GM12874 (cell line): ENCODE measurements at regions not wholly inside any gene's neighbourhood (a gene's known extent, or its start where the extent isn't known, plus 50 kb on each side); places are given as distances from the start of the nearest gene placed in this dataset.

Source experiments
- TF ChIP-seq, protein P1 (sequence below): IDR thresholded peaks from 2 replicates; pipeline ENCODE4 v1.5.1; 2011; ENCODE audit warnings: low read depth, mild to moderate bottlenecking, control low read depth, low read length, moderate library complexity; ENCODE audit not compliant: insufficient read depth

- TF ChIP-seq, protein P1, sequence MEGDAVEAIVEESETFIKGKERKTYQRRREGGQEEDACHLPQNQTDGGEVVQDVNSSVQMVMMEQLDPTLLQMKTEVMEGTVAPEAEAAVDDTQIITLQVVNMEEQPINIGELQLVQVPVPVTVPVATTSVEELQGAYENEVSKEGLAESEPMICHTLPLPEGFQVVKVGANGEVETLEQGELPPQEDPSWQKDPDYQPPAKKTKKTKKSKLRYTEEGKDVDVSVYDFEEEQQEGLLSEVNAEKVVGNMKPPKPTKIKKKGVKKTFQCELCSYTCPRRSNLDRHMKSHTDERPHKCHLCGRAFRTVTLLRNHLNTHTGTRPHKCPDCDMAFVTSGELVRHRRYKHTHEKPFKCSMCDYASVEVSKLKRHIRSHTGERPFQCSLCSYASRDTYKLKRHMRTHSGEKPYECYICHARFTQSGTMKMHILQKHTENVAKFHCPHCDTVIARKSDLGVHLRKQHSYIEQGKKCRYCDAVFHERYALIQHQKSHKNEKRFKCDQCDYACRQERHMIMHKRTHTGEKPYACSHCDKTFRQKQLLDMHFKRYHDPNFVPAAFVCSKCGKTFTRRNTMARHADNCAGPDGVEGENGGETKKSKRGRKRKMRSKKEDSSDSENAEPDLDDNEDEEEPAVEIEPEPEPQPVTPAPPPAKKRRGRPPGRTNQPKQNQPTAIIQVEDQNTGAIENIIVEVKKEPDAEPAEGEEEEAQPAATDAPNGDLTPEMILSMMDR: no peak
These were observed 258.4 kb downstream of the BCOR start for GRCh38 chrX:39839371-39839770.

DNA sequence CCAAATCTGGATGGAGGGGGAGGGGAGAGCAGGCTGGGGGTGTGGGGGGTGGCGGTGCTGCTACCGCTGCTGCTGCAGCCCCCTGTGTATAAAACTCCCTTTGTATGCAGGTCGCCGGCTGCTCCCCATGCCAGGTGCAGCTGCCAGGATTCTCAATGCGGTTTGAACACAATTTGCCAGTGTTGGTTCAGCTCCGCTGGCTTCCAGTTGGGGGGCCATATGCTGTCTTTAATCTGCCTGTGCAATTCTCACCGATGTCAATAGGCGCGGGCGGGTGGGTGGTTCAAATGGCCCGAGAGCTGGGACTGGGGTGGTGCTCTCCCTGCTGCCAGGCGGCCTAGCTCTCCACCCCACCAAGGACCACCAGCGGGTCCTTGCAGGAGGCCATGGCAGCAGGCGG lies 257.6 kb downstream of the BCOR start:
- TF ChIP-seq, protein P1: no peak

DNA sequence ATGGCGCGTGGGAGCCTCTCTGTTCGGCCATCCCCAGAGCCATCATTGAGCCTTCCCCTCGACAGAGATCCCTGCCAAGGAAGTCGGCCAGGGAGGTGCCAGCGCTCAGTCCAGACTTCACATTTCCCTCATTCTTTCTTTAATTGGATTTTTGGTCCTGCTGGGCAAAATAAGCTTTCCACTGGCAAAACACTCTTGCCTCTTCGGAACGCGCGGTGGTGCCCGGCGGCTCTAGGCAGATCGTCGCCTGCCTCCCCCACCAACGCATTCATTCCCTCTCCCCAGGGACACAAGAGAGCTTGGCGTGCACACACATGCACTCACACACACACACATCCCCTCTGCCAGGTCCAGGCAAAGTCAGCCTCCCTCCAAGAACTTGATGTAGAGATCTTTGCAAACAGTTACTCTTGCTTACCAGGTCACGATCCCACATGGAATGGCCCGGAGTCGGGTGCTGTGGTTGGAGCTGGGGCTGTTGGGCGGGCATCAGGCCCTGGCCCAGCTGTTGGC lies 257.1 kb downstream of the BCOR start:
- TF ChIP-seq, protein P1: no peak

DNA sequence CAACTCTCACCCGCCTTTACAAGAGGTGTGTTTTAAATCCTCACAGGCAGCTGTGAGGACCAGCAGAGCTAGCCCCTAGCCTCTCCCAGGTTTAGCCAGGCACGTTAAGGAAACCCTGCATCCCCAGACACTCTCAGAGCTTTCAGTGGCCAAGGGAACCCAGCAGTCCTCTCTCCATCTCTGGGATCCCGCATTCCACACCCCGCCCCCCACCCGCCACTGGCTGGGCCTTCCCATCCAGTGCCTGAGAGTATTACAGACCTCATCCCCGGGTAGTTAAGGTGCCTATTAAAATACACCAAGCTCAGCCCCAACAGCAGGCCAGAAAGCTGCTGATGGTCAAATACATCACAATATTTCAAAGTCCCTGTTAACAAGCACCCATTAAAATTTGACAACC lies 256.2 kb downstream of the BCOR start:
- TF ChIP-seq, protein P1: no peak

DNA sequence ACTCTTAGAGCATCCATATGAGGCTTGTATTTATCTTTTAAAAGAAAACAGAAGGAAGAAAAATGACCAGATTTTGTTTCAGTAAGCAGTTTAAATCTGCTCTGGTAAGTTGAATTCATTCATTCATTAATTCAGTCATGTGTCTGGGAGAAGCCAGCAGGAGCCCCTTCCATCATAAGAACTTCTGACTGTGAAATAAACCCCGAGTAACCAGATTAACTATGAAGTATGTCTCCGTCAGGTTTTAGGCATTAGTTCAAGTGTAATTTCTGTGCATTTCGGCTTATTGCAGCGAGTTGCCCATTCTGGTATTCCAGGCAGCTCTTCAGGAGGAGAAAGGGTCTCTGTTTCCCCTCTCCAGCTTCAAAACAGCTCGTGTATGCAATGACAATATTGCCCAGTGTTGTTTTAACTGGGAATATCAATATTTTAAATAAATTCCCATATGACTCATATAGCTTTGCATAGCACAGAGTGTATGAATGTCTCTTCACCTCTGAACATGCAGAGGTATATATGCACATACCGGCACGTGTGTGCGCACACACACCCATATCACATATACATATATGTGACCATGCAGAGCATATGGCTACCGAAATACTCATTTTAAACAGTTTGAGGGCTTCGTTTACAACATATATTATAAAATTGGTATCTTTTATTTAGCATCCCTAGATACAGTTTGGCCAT lies 255.3 kb downstream of the BCOR start:
- TF ChIP-seq, protein P1: no peak

DNA sequence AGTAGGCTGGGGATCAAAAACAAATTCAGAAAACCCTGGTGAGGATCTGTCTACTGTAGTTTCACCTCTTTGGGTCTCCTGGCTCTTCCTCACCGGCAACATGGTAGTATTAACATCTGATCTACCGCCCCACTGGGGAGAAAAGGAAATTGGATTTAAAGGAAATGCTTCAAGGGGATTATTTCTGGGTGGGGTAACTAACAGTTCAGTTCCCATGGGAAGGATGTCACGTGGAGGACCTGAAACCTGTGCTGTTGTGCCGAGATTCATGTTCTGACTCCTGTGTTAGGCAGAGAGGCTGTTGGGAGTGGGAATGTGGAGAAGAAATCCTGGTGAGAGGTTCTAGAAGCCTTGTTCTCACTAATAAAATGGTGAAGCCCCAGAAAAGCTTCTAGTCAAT lies 254.4 kb downstream of the BCOR start:
- TF ChIP-seq, protein P1: no peak

GRCh38 chrX:39845233-39845632 lies 252.5 kb downstream of the BCOR start:
- TF ChIP-seq, protein P1: no peak
